GM12892 (cell line): ENCODE measurements at regions not wholly inside any gene's neighbourhood (a gene's known extent, or its start where the extent isn't known, plus 50 kb on each side); places are given as distances from the start of the nearest gene placed in this dataset.

ENCODE experiments used
- DNase-seq: peaks from one replicate; pipeline ENCODE4 v3.0.0; 2011; ENCODE audit not compliant: insufficient read length
- FAIRE-seq: peaks from 2 replicates; lab custom pipeline; 2011; peaks lifted over from hg19 to GRCh38; lab: Jason Lieb, UNC
- POLR2A ChIP-seq: IDR thresholded peaks from 2 replicates; pipeline ENCODE4 v1.6.1; 2011; ENCODE audit warnings: low read depth, low read length, control low read depth
- POLR2AphosphoS5 ChIP-seq: IDR thresholded peaks from 2 replicates; pipeline ENCODE4 v1.6.1; 2011; ENCODE audit warnings: low read depth, low read length, control low read depth
- TAF1 ChIP-seq: IDR thresholded peaks from 2 replicates; pipeline ENCODE4 v1.6.1; 2011; ENCODE audit warnings: low read depth, mild to moderate bottlenecking, control low read depth, low read length, borderline replicate concordance

GRCh38 chr5:162837155-162837554, 600.2 kb upstream of the CCNG1 start:
- DNase-seq: no peak
- TF ChIP-seq POLR2AphosphoS5: no peak
- TF ChIP-seq TAF1: no peak
- no peak for FAIRE-seq

- DNase-seq (no peak), FAIRE-seq (no peak)
- TF ChIP-seq TAF1 (no peak), POLR2A (no peak), POLR2AphosphoS5 (no peak)
Measured at GRCh38 chr5:162842727-162843126, 594.7 kb upstream of the CCNG1 start.

GRCh38 chr5:162852134-162852533, 585.3 kb upstream of the CCNG1 start:
- no peak for FAIRE-seq
- TF ChIP-seq TAF1 (no peak), POLR2AphosphoS5 (no peak), POLR2A (no peak)
- no peak for DNase-seq

GRCh38 chr5:162858770-162859169, 578.6 kb upstream of the CCNG1 start:
- no peak for TF ChIP-seq TAF1
- TF ChIP-seq POLR2A: no peak
- no peak for TF ChIP-seq POLR2AphosphoS5
- FAIRE-seq (no peak), DNase-seq (no peak)

GRCh38 chr5:162870966-162871365, 566.4 kb upstream of the CCNG1 start:
- TF ChIP-seq POLR2AphosphoS5 (no peak), TAF1 (no peak)
- FAIRE-seq: no peak
- no peak for DNase-seq

GRCh38 chr5:162882629-162883028, 554.8 kb upstream of the CCNG1 start:
- TF ChIP-seq POLR2A: no peak
- TF ChIP-seq POLR2AphosphoS5: no peak
- no peak for TF ChIP-seq TAF1
- no peak for DNase-seq
- FAIRE-seq: no peak

- DNase-seq (no peak), FAIRE-seq (no peak)
- TF ChIP-seq TAF1: no peak
- no peak for TF ChIP-seq POLR2AphosphoS5
- no peak for TF ChIP-seq POLR2A
Measured at GRCh38 chr5:162886717-162887116, 550.7 kb upstream of the CCNG1 start.

GRCh38 chr5:162888268-162888667, 549.1 kb upstream of the CCNG1 start:
- DNase-seq (no peak), FAIRE-seq (no peak)
- TF ChIP-seq POLR2A: no peak
- TF ChIP-seq TAF1: no peak
- no peak for TF ChIP-seq POLR2AphosphoS5

DNA sequence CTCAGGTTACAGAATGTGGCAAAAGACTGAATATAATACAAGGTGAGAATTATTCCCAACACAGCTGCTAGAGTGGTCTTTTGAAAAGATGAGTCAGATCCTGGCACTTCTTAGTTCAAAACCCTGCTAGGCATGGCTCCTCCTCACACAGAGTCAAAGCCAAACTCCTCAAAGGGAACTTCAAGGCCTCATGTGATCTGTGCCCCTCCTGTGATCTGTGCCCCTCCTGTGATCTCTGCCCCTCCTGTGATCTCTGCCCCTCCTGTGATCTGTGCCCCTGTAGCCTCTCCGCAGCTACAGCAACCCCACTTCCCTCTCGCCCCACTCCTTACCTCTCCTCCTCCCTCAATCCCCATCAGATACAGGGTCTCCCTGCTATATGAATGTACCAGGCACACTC, 525.5 kb upstream of the CCNG1 start:
- FAIRE-seq (no peak), DNase-seq (no peak)
- TF ChIP-seq POLR2AphosphoS5: no peak
- no peak for TF ChIP-seq TAF1
- no peak for TF ChIP-seq POLR2A

DNA sequence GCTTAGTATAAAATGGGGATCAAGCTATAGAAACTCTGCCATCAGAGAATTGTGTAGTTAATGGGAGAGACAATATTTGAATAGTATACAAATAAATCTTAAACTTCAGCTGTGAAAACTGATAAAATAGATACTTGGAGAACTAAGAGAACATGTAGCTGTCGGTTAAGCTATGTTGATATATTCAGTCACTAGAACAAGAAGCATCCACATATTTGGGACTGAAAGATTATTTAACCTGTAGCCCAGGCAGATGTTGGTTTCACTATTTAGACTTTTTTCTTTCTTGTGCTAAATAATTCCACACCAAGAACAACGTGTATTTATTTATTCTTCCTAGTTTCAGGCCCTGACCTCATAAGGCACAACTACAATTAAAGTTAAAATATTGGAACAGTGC, 521.0 kb upstream of the CCNG1 start:
- TF ChIP-seq TAF1 (no peak), POLR2AphosphoS5 (no peak), POLR2A (no peak)
- DNase-seq (no peak), FAIRE-seq (no peak)

DNA sequence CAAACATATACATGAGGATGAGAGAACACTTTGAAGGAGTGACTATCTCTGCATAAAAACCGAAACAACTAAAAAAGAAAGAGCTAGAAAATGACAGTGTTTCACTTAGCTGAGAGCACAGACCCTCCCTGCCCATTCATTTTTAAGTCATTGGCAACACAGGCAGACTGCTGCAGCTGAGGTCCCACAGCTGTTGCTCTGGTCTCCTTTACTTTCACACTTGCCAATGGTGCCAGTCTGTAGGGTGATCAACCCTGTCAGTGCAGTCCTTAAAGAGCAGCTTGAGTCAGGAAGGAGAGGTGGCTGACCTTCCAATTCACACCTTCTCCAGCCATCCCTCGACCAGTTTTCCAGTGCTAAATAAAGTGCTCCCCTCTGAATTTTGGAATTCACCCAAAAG, 508.3 kb upstream of the CCNG1 start:
- FAIRE-seq (no peak), DNase-seq (no peak)
- no peak for TF ChIP-seq TAF1
- no peak for TF ChIP-seq POLR2AphosphoS5
- TF ChIP-seq POLR2A: no peak

DNA sequence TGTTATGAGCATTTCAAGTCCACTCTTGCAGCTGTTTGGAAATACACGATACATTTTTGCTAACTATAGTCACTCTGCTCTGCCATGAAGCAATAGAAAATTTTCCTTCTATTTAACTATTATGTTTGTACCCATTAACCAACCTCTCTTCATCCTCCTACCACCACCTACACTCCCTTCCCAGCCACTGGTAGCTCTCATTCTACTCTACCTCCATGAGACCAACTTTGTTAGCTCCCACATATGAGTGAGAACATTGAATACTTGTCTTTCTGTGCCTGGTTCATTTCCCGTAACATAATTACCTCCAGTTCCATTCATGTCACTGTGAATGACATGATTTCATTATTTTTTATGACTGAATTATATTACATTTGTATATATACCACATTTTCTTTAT, 505.9 kb upstream of the CCNG1 start:
- no peak for TF ChIP-seq POLR2AphosphoS5
- no peak for TF ChIP-seq POLR2A
- no peak for TF ChIP-seq TAF1
- DNase-seq (no peak), FAIRE-seq (no peak)

- DNase-seq: no peak
- no peak for TF ChIP-seq TAF1
- no peak for TF ChIP-seq POLR2AphosphoS5
- no peak for TF ChIP-seq POLR2A
- no peak for FAIRE-seq
Measured at GRCh38 chr5:162939991-162940390, 497.4 kb upstream of the CCNG1 start.
